Sciatic nerve (tissue), 2 donors: ENCODE measurements at regions not wholly inside any gene's neighbourhood (a gene's known extent, or its start where the extent isn't known, plus 50 kb on each side); places are given as distances from the start of the nearest gene placed in this dataset.

Experiments used
- ATAC-seq: fragments of 200-7000 bp; cut with Tn5 transposase; one replicate; pipeline ENCODE4 v1.9.1; 2020; ENCODE audit warnings: mild to moderate bottlenecking, moderate library complexity
- DNase-seq: peaks from one replicate; pipeline ENCODE4 v3.0.0-alpha.2; 2020; ENCODE audit warnings: low spot score
- intact Hi-C: fragments of 100-400 bp; cut with DNase I; formaldehyde crosslinking; loops from one replicate; pipeline ENCODE4 v1.14.2; 2022
- donor health status: DM: no; HTN: no; CAD: no.
- donor health status: DM: no; HTN: no; CAD: no.

DNA sequence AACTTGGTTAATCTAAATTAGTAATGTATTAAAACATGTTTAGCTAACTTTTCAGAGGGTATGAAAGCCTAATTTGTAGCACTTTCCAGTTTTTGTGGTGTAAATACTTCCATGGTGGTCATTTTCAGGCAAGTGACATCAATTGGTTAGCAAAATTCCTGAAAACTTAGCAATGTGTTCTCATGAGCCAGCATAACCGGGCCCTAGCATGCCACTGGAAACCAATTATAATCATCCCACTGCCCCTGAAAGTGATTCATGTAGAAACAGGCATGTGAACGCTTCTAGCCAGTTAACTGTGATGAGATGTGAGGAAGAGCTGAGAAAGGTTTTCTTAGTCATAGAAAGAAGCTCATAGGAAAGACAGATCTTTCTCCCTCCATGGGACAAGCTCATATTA lies 417.2 kb downstream of the TLR4 start:
- no peak for ATAC-seq

DNA sequence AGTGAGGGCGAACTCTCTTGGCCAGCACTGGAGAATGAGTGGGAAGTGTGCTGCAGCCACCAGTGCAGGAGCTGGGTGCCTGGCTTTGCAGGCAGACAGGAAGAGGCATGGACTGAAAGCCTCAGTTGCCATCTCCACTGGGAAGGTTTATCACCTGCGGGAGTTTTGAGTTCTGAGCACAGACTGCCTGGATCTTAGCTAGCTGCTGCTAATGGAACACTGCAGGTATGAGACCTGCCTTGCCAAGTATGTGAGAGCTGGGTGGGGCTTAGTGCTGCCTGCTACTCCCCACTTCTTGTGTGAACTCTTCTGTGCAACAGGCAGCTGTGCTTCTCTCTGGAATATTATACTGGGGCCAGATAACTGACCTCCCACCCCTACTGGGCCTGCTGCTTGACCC lies 424.1 kb downstream of the TLR4 start:
- intact Hi-C loops = no loop called here
- ATAC-seq (no peak), DNase-seq (no peak)

More for the DNA sequence above, 417.2 kb downstream of the TLR4 start:
- intact Hi-C loops = no loop called here
- DNase-seq = no peak

- ATAC-seq (no peak), DNase-seq (no peak)
- intact Hi-C loops = no loop called here
Observed at GRCh38 chr9:118129541-118129940, 425.3 kb downstream of the TLR4 start.

DNA sequence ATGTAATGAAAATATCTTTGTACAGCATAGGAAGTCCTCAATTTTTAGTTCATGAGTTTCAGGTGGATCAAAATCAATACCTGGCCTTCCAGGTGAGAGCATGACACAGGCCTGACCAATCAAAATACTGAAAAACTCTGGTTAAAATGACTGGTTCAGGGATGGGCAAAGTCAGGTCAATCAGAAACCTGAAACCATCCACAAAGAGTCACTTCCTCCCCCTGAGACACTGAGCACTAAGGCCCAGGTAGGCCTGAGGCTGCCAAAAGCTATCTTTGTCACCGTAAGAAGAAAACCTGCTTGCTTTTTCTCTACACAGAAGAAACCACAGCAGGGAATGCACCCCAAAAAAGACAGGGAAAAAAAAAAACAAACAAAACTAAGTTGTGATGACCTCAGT lies 444.8 kb downstream of the TLR4 start:
- DNase-seq (no peak), ATAC-seq (no peak)
- intact Hi-C loops = no loop called here

DNA sequence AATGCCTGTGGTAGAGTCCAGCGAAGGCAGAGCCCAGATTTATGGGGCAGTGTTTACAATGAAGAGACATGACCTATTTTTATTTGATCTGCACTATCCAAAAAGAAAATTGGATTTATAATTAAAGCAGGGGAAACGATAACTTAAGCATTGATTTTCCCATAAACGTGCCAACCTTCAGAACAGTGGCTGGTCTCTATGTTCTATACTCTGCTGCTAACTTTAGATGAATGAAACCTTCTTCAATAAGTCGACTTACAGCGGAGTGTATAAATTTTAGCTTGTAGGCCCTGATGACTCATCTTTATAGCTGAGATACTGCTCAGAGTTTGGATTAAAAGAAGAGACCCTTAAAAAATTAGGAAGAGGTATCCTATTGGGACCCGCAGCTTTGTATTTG lies 452.6 kb downstream of the TLR4 start:
- DNase-seq (no peak), ATAC-seq (no peak)
- intact Hi-C loops = no loop called here

GRCh38 chr9:118162716-118163115 lies 458.5 kb downstream of the TLR4 start:
- intact Hi-C loops = no loop called here
- DNase-seq (no peak), ATAC-seq (no peak)

DNA sequence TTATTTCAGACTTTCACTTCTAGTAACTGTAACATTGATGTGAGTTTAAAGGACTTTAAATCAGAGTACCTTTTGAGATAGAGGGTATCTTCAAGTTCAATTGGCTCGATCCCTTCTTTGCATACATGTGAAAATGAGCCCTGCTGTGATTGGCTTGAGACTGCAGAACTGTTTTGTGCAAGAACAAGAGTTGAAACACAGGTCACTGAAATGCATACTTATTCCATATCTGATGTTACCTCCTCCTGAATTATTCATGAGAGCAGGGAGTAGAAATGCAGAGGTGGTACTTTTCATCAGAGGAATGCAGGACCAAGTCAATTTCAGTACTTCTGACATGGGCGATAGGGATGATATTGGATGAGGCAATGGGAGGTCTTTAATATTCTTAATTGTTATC lies 459.5 kb downstream of the TLR4 start:
- DNase-seq = no peak
- intact Hi-C loops = no loop called here
- ATAC-seq = no peak

- DNase-seq (no peak), ATAC-seq (no peak)
- intact Hi-C loops = no loop called here
Observed at GRCh38 chr9:118165451-118165850, 461.2 kb downstream of the TLR4 start.

DNA sequence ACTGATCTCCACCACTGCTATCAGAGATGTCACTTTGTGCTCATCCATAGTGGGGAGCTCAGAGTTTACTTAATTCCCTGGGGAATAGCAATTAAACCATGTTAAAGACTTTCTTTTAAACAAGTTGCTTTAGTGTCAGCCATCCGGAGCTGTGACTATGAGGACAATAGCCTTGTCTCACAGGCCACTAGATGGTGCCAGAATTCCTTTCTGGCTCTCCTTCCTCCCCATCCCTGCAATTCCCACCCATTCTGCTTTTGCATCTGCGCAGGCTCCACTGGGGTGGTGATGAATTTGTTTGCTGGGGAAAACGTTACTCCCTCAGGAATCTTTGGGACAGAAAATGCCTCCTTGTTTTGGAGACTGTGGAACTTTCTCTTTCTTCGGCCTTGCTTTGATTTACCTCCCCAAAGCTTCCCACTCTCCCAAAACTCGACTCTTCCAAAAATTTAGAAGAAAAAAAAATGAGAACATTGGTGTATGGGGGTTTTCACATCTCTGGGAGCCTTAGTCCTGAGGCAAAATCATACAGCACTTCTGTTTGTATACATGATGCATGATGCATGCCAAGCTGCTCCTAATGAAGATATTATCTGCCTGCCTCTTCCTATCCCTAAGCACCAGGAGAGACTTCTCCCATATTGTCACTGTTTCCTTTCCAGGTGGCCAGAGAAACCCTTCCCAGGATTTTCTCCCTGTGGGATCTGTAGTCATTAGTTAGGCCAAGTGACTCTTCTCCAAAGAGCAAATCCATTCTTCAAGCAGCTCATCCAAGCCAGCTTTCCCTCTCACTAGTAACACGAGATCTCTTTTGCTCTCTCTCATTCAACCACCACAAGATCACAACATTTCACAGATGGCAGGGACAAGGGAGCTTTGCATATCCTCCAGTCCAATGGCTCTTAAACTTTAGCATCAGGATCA lies 466.1 kb downstream of the TLR4 start:
- intact Hi-C loops = no loop called here
- DNase-seq (no peak), ATAC-seq (peak; percentile 70)

- ATAC-seq (no peak), DNase-seq (no peak)
- intact Hi-C loops = no loop called here
Observed at GRCh38 chr9:118177241-118177640, 473.0 kb downstream of the TLR4 start.

DNA sequence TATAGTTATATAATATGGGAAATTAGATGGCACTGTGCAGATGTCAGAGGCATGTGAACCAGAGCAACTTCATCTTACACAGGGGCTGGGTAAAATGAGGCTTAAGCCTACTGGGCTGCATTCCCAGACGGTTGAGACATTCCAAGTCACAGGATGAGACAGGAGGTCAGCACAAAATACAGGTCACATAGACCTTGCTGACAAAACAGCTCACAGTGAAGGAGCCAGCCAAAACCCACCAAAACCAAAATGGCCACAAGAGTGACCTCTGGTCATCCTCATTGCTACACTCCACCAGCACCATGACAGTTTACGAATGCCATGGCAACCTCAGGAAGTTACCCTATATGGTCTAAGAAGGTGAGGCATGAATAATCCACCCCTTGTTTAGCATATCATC lies 479.4 kb downstream of the TLR4 start:
- no peak for ATAC-seq
- no peak for DNase-seq
- intact Hi-C loops = no loop called here

- no peak for ATAC-seq
- DNase-seq = no peak
- intact Hi-C loops = no loop called here
Observed at GRCh38 chr9:118187408-118187807, 483.2 kb downstream of the TLR4 start.

DNA sequence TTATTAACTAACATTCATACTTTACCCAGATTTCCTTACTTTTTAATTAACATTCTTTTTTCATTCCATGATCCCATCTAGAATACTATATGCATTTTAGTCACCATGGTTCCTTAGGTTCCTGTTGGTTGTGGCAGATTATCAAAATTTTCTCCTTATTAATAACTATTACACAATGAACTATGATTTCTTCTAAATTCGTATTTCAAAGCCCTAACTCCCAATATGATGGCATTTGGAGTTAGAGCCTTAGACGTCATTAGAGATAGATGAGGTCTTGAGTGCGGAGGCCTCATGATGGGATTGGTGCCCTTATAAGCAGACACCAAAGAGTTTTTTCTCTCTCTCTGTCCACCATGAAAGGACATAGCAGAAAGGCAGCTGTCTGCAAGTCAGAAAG lies 485.4 kb downstream of the TLR4 start:
- intact Hi-C loops = no loop called here
- ATAC-seq = no peak
- no peak for DNase-seq

DNA sequence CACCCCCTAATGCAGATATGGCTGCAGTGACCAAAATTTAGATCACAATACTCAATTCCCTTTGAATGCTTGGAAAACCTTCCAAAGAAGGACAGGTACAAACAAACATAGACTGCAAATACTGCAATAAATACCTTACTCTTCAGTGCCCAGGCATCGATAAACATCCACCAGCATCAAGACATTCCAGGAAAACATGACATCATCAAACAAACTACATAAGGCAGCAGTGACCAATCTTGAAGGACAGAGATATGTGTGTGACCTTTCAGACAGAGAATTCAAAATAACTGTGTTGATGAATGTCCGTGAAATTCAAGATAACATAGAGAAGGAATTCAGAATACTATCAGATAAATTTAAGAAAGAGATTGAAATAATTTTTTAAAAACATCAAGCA lies 488.6 kb downstream of the TLR4 start:
- DNase-seq = no peak
- intact Hi-C loops = no loop called here
- no peak for ATAC-seq

DNA sequence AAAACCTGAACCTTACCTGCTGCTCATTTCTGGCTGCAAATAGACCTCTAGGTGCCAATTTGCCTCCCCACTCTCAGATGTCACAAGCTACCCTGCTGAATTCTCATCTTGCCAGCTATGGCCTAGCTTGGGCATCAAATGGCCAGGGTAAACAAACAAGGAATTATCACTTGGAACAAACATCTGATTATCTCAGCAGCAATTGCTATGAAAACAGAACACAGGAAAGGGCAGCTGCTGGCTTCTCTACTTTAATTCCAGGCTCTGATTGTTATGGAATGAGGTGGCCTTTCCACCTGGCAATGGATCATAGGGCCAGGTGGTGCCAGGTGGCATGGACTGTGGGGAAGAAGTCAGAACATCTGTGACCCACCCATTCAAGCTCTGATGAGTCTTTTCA lies 505.1 kb downstream of the TLR4 start:
- no peak for DNase-seq
- intact Hi-C loops = no loop called here

GRCh38 chr9:118215549-118215948 lies 511.3 kb downstream of the TLR4 start:
- intact Hi-C loops = no loop called here
- DNase-seq = no peak
- no peak for ATAC-seq

More for the DNA sequence above, 505.1 kb downstream of the TLR4 start:
- ATAC-seq = no peak

- no peak for DNase-seq
- no peak for ATAC-seq
- intact Hi-C loops = no loop called here
Observed at GRCh38 chr9:118222375-118222774, 518.2 kb downstream of the TLR4 start.

- DNase-seq = no peak
- intact Hi-C loops = no loop called here
- ATAC-seq = no peak
Observed at GRCh38 chr9:118223111-118223510, 518.9 kb downstream of the TLR4 start.

GRCh38 chr9:118230329-118230728 lies 526.1 kb downstream of the TLR4 start:
- no peak for ATAC-seq
- no peak for DNase-seq
- intact Hi-C loops = no loop called here

DNA sequence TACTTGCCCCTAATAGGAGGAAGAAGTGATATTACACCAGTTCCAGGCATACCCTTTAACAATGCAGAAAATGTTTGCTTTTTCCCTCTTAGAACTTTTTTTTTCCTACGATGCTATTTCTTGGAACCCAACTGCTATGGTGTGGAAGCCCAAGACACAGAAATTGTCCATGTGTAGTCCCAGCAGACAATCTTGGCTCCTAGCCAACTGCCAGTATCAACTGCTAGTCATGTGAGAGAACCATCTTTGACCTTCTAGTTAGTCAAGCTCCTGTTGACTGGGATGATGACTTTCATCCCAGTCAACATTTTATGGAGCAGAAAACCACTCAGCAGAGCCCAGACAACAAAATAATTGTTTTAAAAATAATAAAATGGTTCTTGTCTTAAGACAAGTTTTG lies 532.4 kb downstream of the TLR4 start:
- no peak for DNase-seq
- intact Hi-C loops = no loop called here
- no peak for ATAC-seq

DNA sequence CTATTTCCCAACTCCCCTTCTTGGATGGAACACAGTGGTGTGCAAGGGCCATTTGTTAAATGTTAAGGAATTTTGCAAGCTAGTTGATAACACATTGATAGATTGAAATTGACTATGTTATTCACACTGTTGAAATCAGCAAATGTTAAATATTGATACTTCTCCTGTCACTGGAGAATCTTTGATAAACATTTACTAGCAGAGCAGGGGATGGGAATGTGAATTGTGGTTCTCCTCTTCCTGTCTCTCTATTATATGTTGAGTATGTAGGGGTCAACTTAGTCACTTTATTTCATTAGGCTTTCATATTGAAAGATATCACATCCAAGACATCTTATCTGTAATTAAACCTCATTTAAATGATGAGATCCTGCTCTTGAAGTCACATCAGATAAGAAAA lies 533.9 kb downstream of the TLR4 start:
- intact Hi-C loops = no loop called here
- no peak for DNase-seq
- no peak for ATAC-seq
